ENCODE measurements at regions not wholly inside any gene's neighbourhood (a gene's known extent, or its start where the extent isn't known, plus 50 kb on each side); places are given as distances from the start of the nearest gene placed in this dataset.

- TF ChIP-seq RAD21 (IDR thresholded peaks at IDR 0.05; ENCODE audit: low read length) (no peak), EZH2phosphoT487 (IDR thresholded peaks at IDR 0.05; ENCODE audit: borderline replicate concordance, low read depth) (no peak)
Observed at GRCh38 chr11:27207025-27207650, 155.9 kb downstream of the CCDC34 start.

Data from SK-N-SH (cell line).